ENCODE measurements at regions not wholly inside any gene's neighbourhood (a gene's known extent, or its start where the extent isn't known, plus 50 kb on each side); places are given as distances from the start of the nearest gene placed in this dataset.
"Not testable (repeated sequence)": the region's sequence is repeated elsewhere in the genome, so short reads cannot be mapped to it uniquely, and the experiment has no call there.

GRCh38 chr4:38279650-38280322, 319.6 kb downstream of the PTTG2 start:
- no peak for DNase-seq

GRCh38 chr4:38280323-38280706, 320.1 kb downstream of the PTTG2 start:
- no peak for DNase-seq

GRCh38 chr4:38281371-38282071, 321.3 kb downstream of the PTTG2 start:
- no peak for DNase-seq

GRCh38 chr4:38283724-38284123, 323.5 kb downstream of the PTTG2 start:
- no peak for DNase-seq

- DNase-seq, result no peak
Observed at GRCh38 chr4:38284294-38285030, 324.3 kb downstream of the PTTG2 start.

GRCh38 chr4:38287101-38287851, 327.1 kb downstream of the PTTG2 start:
- no peak for DNase-seq

- DNase-seq, result no peak
Observed at GRCh38 chr4:38289553-38289952, 329.4 kb downstream of the PTTG2 start.

- DNase-seq, result peak; percentile 6
Observed at GRCh38 chr4:38290366-38290765, 330.2 kb downstream of the PTTG2 start.

GRCh38 chr4:38290914-38291313, 330.7 kb downstream of the PTTG2 start:
- no peak for DNase-seq

- DNase-seq, result no peak
Observed at GRCh38 chr4:38292529-38292928, 332.3 kb downstream of the PTTG2 start.

GRCh38 chr4:38294238-38294637, 334.0 kb downstream of the PTTG2 start:
- no peak for DNase-seq

- DNase-seq, result no peak
Observed at GRCh38 chr4:38297061-38297460, 336.9 kb downstream of the PTTG2 start.

- DNase-seq, result no peak
Observed at GRCh38 chr4:38298868-38299713, 338.9 kb downstream of the PTTG2 start.

- DNase-seq, result no peak
Observed at GRCh38 chr4:38302910-38303309, 342.7 kb downstream of the PTTG2 start.

GRCh38 chr4:38304460-38304859, 344.3 kb downstream of the PTTG2 start:
- DNase-seq, result not testable (repeated sequence)

- DNase-seq, result peak; percentile 26
Observed at GRCh38 chr4:38306482-38307071, 346.4 kb downstream of the PTTG2 start.

GRCh38 chr4:38308728-38309311, 348.6 kb downstream of the PTTG2 start:
- no peak for DNase-seq

- DNase-seq, result no peak
Observed at GRCh38 chr4:38309471-38309870, 349.3 kb downstream of the PTTG2 start.

- DNase-seq, result no peak
Observed at GRCh38 chr4:38310446-38311043, 350.3 kb downstream of the PTTG2 start.

GRCh38 chr4:38311495-38312126, 351.4 kb downstream of the PTTG2 start:
- no peak for DNase-seq

GRCh38 chr4:38313175-38313574, 350.8 kb upstream of the KLF3 start:
- peak; percentile 66 for DNase-seq

Measured in NCI-H2171 treated with DMSO at 0.1 percent for 48 hours (cell line).